ENCODE measurements at regions not wholly inside any gene's neighbourhood (a gene's known extent, or its start where the extent isn't known, plus 50 kb on each side); places are given as distances from the start of the nearest gene placed in this dataset.
"Not testable (repeated sequence)": the region's sequence is repeated elsewhere in the genome, so short reads cannot be mapped to it uniquely, and the experiment has no call there.

GRCh38 chr7:12007576-12007975 lies 175.6 kb upstream of the THSD7A start:
- DNase-seq = no peak

GRCh38 chr7:12013983-12014382 lies 182.0 kb upstream of the THSD7A start:
- no peak for DNase-seq

GRCh38 chr7:12016439-12016838 lies 184.4 kb upstream of the THSD7A start:
- no peak for DNase-seq

- no peak for DNase-seq
Observed at GRCh38 chr7:12017046-12017445, 185.0 kb upstream of the THSD7A start.

- not testable (repeated sequence) for DNase-seq
Observed at GRCh38 chr7:12022011-12022410, 189.1 kb upstream of the TMEM106B start.

- DNase-seq = no peak
Observed at GRCh38 chr7:12025246-12025645, 185.8 kb upstream of the TMEM106B start.

GRCh38 chr7:12028508-12028907 lies 182.6 kb upstream of the TMEM106B start:
- DNase-seq = no peak

- no peak for DNase-seq
Observed at GRCh38 chr7:12030116-12030515, 181.0 kb upstream of the TMEM106B start.

GRCh38 chr7:12031186-12031585 lies 179.9 kb upstream of the TMEM106B start:
- DNase-seq = no peak

- DNase-seq = no peak
Observed at GRCh38 chr7:12031638-12032037, 179.5 kb upstream of the TMEM106B start.

GRCh38 chr7:12032146-12032545 lies 178.9 kb upstream of the TMEM106B start:
- no peak for DNase-seq

- DNase-seq = not testable (repeated sequence)
Observed at GRCh38 chr7:12043457-12043856, 167.6 kb upstream of the TMEM106B start.

GRCh38 chr7:12052211-12052610 lies 158.9 kb upstream of the TMEM106B start:
- DNase-seq = no peak

GRCh38 chr7:12053561-12053960 lies 157.5 kb upstream of the TMEM106B start:
- no peak for DNase-seq

GRCh38 chr7:12054830-12055229 lies 156.3 kb upstream of the TMEM106B start:
- DNase-seq = no peak

- no peak for DNase-seq
Observed at GRCh38 chr7:12056381-12056780, 154.7 kb upstream of the TMEM106B start.

- no peak for DNase-seq
Observed at GRCh38 chr7:12056977-12057376, 154.1 kb upstream of the TMEM106B start.

GRCh38 chr7:12062062-12062461 lies 149.0 kb upstream of the TMEM106B start:
- no peak for DNase-seq

GRCh38 chr7:12064586-12065127 lies 146.4 kb upstream of the TMEM106B start:
- DNase-seq = no peak

GRCh38 chr7:12066004-12066403 lies 145.1 kb upstream of the TMEM106B start:
- no peak for DNase-seq

- DNase-seq = no peak
Observed at GRCh38 chr7:12066521-12066920, 144.6 kb upstream of the TMEM106B start.

- peak; percentile 3 for DNase-seq
Observed at GRCh38 chr7:12067156-12067831, 143.8 kb upstream of the TMEM106B start.

- DNase-seq = no peak
Observed at GRCh38 chr7:12069757-12070156, 141.3 kb upstream of the TMEM106B start.

GRCh38 chr7:12074889-12075288 lies 136.2 kb upstream of the TMEM106B start:
- no peak for DNase-seq

GRCh38 chr7:12080006-12080405 lies 131.1 kb upstream of the TMEM106B start:
- no peak for DNase-seq

Measured in occipital lobe (tissue), 1 donor.